Mesodermal cell (in vitro differentiated cells): ENCODE measurements at regions not wholly inside any gene's neighbourhood (a gene's known extent, or its start where the extent isn't known, plus 50 kb on each side); places are given as distances from the start of the nearest gene placed in this dataset.

Source experiments
- H3K27ac ChIP-seq: 2 replicates; pipeline ENCODE4 v1.7.0; 2013; ENCODE audit warnings: mild to moderate bottlenecking, low read depth, low read length, moderate library complexity; ENCODE audit not compliant: severe bottlenecking
- H3K36me3 ChIP-seq: 2 replicates; pipeline ENCODE4 v1.7.1; 2013; ENCODE audit warnings: mild to moderate bottlenecking, low read length, moderate library complexity; ENCODE audit not compliant: control insufficient read depth, insufficient read depth
- H3K4me1 ChIP-seq: one replicate; pipeline ENCODE4 v1.7.1; 2013; ENCODE audit warnings: mild to moderate bottlenecking, low read length; ENCODE audit not compliant: insufficient read depth, control insufficient read depth, poor library complexity, severe bottlenecking
- H3K4me3 ChIP-seq: 2 replicates; pipeline ENCODE4 v1.7.0; 2013; ENCODE audit warnings: low read length, control low read depth, mild to moderate bottlenecking; ENCODE audit not compliant: insufficient read depth, poor library complexity, severe bottlenecking; ENCODE audit errors: extremely low read depth
- H3K9me3 ChIP-seq: 2 replicates; pipeline ENCODE4 v1.7.1; 2013; ENCODE audit warnings: mild to moderate bottlenecking, low read length, moderate library complexity; ENCODE audit not compliant: control insufficient read depth
- WGBS, 2 experiments: methylation state at CpG; one replicate each; pipeline ENCODE4 v1.1.5; 2013; ENCODE audit warnings: missing lambda C conversion rate in 2 of 2; ENCODE audit not compliant: insufficient coverage in 2 of 2; 5-methylcytosine and 5-hydroxymethylcytosine counted together

GRCh38 chr5:143649937-143650621 is 161.9 kb upstream of the HMHB1 start:
- Histone ChIP-seq H3K4me3 (no peak overlapping the region), H3K27ac (no peak overlapping the region), H3K9me3 (no peaks in the 10 kb centered on the region), H3K4me1 (peaks cover 8% of the 10 kb centered on the region), H3K36me3 (no peaks in the 10 kb centered on the region)
- 81 to 100% methylated on average over 3 to 5 of the region's 5 CpGs for WGBS, 2 experiments

- 91 to 100% methylated on average over 2 of the region's 2 CpGs for WGBS, 2 experiments
- Histone ChIP-seq H3K9me3 (no peaks in the 10 kb centered on the region), H3K4me3 (no peak overlapping the region), H3K27ac (no peak overlapping the region), H3K4me1 (peaks cover 8% of the 10 kb centered on the region), H3K36me3 (no peaks in the 10 kb centered on the region)
Observed at GRCh38 chr5:143648696-143649095, 163.3 kb upstream of the HMHB1 start.

GRCh38 chr5:143646961-143647360 is 165.0 kb upstream of the HMHB1 start:
- Histone ChIP-seq H3K4me1 (peaks cover 8% of the 10 kb centered on the region), H3K27ac (no peak overlapping the region), H3K9me3 (no peaks in the 10 kb centered on the region), H3K36me3 (no peaks in the 10 kb centered on the region), H3K4me3 (no peak overlapping the region)
- WGBS, 2 experiments = 91 to 97% methylated on average over 9 of the region's 14 CpGs

GRCh38 chr5:143645356-143645755 is 166.6 kb upstream of the HMHB1 start:
- no peak overlapping the region for H3K4me3 ChIP-seq
- no peak overlapping the region for H3K27ac ChIP-seq
- H3K9me3 ChIP-seq = no peaks in the 10 kb centered on the region
- peaks cover 8% of the 10 kb centered on the region for H3K4me1 ChIP-seq
- WGBS, 2 experiments = 86 to 94% methylated on average over 5 of the region's 6 CpGs
- H3K36me3 ChIP-seq = no peaks in the 10 kb centered on the region

DNA sequence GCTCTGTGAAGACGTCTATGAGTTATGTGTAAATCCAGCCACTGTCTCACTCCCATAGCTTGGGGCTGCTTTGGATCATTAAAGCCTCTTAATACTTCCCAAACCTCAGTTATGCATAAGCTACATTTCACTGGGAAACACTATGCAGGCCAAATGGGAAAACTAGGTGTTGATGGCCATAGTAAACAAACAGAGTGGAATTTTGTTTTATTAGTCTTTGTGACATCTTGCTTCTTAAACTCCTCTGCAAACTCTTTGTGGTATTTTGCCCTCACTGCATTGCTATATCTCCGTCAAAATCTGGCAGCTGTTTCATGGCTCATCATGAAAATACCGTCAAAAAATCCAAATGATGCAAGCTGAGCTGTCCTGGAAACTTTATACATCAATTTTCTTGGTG is 167.2 kb upstream of the HMHB1 start:
- Histone ChIP-seq H3K27ac (no peak overlapping the region), H3K4me1 (peaks cover 8% of the 10 kb centered on the region), H3K9me3 (no peaks in the 10 kb centered on the region), H3K4me3 (no peak overlapping the region), H3K36me3 (no peaks in the 10 kb centered on the region)
- WGBS, 2 experiments = 65 to 78% methylated on average over 2 to 3 of the region's 3 CpGs

- Histone ChIP-seq H3K9me3 (no peaks in the 10 kb centered on the region), H3K27ac (no peak overlapping the region), H3K4me3 (no peak overlapping the region), H3K36me3 (no peaks in the 10 kb centered on the region), H3K4me1 (peaks cover 8% of the 10 kb centered on the region)
Observed at GRCh38 chr5:143642791-143643190, 169.2 kb upstream of the HMHB1 start.

DNA sequence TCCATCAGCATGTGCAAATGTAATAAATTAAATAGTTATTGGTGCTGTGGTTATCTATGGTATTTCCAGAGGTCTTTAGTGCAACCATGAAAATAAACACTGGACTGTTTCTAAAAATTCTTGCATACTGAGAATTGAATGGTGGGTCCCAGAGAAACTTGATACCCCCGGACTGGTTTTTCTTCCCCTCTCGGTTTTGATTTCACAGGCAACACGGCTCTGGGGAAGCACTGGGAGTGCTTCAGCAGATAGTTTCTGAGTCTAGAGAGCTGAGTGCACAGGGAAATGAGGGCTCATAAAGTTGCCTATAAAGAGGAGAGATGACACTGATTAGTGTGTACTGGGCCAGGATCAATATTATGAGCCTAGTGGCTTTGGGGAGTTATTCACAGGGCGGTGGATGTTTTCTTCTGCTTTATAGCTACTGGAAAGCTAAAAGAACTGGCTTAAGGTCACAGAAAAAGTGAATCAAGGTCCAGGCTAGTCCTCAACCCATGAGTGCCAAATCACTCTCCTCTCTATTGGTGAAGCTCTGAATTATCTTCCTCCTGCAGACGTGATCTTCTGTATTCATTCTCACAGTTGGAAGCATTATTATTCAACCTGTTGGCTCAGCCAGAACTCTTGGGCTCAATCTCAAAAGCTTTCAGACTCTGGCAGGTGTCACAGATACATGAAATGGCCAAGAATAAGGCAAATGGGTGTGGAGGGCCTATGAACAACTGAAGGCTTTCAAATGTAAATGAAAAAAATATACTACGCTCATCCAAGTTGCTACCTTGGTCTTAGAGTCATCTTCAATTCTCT is 170.2 kb upstream of the HMHB1 start:
- Histone ChIP-seq H3K4me1 (peaks cover 10% of the 10 kb centered on the region), H3K36me3 (no peaks in the 10 kb centered on the region), H3K9me3 (no peaks in the 10 kb centered on the region), H3K27ac (no peak overlapping the region), H3K4me3 (no peak overlapping the region)
- 76% methylated on average over 4 to 6 of the region's 6 CpGs for WGBS, 2 experiments

- H3K9me3 ChIP-seq = no peaks in the 10 kb centered on the region
- peaks cover 7% of the 10 kb centered on the region for H3K4me1 ChIP-seq
- no peaks in the 10 kb centered on the region for H3K36me3 ChIP-seq
- H3K4me3 ChIP-seq = no peak overlapping the region
- WGBS, 2 experiments = 93 to 100% methylated on average over 2 of the region's 4 CpGs
- no peak overlapping the region for H3K27ac ChIP-seq
Observed at GRCh38 chr5:143638654-143639053, 173.3 kb upstream of the HMHB1 start.

GRCh38 chr5:143636931-143637528 is 174.9 kb upstream of the HMHB1 start:
- no peaks in the 10 kb centered on the region for H3K36me3 ChIP-seq
- H3K4me3 ChIP-seq = no peak overlapping the region
- peaks cover 7% of the 10 kb centered on the region for H3K4me1 ChIP-seq
- H3K27ac ChIP-seq = no peak overlapping the region
- H3K9me3 ChIP-seq = no peaks in the 10 kb centered on the region
- 87% methylated on average over 5 to 8 of the region's 8 CpGs for WGBS, 2 experiments

- Histone ChIP-seq H3K9me3 (no peaks in the 10 kb centered on the region), H3K4me1 (peaks cover 7% of the 10 kb centered on the region), H3K4me3 (no peak overlapping the region), H3K27ac (no peak overlapping the region), H3K36me3 (no peaks in the 10 kb centered on the region)
- WGBS, 2 experiments = no CpG with 5 or more reads among the region's 2 CpGs
Observed at GRCh38 chr5:143635888-143636287, 176.1 kb upstream of the HMHB1 start.
